H1 (cell line): ENCODE measurements at regions not wholly inside any gene's neighbourhood (a gene's known extent, or its start where the extent isn't known, plus 50 kb on each side); places are given as distances from the start of the nearest gene placed in this dataset.

Experiments
- BRCA1 ChIP-seq: IDR thresholded peaks from 2 replicates; pipeline ENCODE4 v1.6.1; 2012; ENCODE audit warnings: low read depth, low read length, improper control_type of control experiment
- CBX8 ChIP-seq: fragments of 300-800, 300-1000 bp; sonication (generic); IDR thresholded peaks from 2 replicates; pipeline ENCODE4 v1.7.1; 2016; ENCODE audit warnings: low read depth, low read length, borderline replicate concordance
- CHD1 ChIP-seq: IDR thresholded peaks from 2 replicates; pipeline ENCODE4 v1.6.1; 2012; ENCODE audit warnings: low read depth, low read length, improper control_type of control experiment
- POLR2AphosphoS5 ChIP-seq: IDR thresholded peaks from 2 replicates; pipeline ENCODE4 v1.6.1; 2011; ENCODE audit warnings: low read depth, low read length
- TEAD4 ChIP-seq: IDR thresholded peaks from 2 replicates; pipeline ENCODE4 v1.6.1; 2012; ENCODE audit warnings: low read depth, low read length, inconsistent platforms, mixed read lengths
- ZNF274 ChIP-seq: IDR thresholded peaks from 2 replicates; pipeline ENCODE4 v1.7.0; 2012; ENCODE audit warnings: low read length, borderline replicate concordance; ENCODE audit errors: extremely low read depth
- TF ChIP-seq, protein P1 (sequence below): fragments of 300-600 bp; sonication (generic); IDR thresholded peaks from 2 replicates; pipeline ENCODE4 v1.7.1; 2012; ENCODE audit warnings: low read length, moderate library complexity, mild to moderate bottlenecking, inconsistent platforms; ENCODE audit not compliant: insufficient replicate concordance
- TF ChIP-seq, protein P2 (sequence below), 3 experiments: IDR thresholded peaks; 1 replicate in 2 of 3; 2 replicates in 1 of 3; pipeline versions ENCODE4 v1.5.1 to v1.6.1; 2011; ENCODE audit warnings: low read length in 3 of 3, mild to moderate bottlenecking in 3 of 3, inconsistent platforms in 2 of 3, low read depth in 1 of 3, moderate library complexity in 1 of 3; ENCODE audit not compliant: insufficient read depth in 1 of 3; ENCODE audit errors: control extremely low read depth in 1 of 3

DNA sequence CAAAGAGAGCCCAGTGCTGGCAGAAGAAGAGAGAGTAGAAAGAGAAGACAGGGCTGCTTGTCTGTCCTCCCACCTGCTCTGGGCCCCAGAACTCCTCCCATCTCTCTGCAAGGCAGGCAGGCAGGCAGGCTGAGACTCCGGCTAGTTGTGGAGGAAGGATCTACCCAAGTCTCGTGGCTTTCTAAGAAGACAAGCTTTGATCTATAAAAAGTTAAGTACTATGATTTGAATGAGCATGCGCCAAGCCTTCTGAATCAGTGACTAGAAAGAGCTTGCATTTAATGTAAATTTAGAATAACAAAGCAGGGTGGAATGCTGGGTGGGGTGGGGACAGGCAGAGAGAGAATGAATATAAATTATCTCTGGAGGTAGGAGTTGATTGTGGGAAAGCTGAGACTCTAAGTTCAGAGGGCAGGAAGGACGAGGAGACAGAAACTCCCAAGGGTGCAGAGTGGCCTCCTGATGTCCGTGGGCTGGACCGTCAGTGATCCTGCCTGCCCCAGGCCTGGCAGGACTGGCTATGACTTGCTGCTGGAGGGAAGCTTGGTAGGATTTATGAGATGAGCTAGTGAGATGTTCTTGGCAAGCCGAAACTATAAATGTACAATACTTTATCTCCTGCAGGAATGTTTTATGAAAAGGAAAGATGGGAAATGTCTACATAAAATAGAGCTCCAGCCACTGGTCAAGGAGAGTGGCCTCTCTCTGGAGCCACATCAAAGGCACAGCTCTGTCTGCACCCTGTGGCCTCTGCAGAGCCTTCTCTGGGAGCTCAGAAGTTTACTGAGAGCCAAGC is 447.5 kb downstream of the TNS1 start (continued):
- TF ChIP-seq, protein P1, sequence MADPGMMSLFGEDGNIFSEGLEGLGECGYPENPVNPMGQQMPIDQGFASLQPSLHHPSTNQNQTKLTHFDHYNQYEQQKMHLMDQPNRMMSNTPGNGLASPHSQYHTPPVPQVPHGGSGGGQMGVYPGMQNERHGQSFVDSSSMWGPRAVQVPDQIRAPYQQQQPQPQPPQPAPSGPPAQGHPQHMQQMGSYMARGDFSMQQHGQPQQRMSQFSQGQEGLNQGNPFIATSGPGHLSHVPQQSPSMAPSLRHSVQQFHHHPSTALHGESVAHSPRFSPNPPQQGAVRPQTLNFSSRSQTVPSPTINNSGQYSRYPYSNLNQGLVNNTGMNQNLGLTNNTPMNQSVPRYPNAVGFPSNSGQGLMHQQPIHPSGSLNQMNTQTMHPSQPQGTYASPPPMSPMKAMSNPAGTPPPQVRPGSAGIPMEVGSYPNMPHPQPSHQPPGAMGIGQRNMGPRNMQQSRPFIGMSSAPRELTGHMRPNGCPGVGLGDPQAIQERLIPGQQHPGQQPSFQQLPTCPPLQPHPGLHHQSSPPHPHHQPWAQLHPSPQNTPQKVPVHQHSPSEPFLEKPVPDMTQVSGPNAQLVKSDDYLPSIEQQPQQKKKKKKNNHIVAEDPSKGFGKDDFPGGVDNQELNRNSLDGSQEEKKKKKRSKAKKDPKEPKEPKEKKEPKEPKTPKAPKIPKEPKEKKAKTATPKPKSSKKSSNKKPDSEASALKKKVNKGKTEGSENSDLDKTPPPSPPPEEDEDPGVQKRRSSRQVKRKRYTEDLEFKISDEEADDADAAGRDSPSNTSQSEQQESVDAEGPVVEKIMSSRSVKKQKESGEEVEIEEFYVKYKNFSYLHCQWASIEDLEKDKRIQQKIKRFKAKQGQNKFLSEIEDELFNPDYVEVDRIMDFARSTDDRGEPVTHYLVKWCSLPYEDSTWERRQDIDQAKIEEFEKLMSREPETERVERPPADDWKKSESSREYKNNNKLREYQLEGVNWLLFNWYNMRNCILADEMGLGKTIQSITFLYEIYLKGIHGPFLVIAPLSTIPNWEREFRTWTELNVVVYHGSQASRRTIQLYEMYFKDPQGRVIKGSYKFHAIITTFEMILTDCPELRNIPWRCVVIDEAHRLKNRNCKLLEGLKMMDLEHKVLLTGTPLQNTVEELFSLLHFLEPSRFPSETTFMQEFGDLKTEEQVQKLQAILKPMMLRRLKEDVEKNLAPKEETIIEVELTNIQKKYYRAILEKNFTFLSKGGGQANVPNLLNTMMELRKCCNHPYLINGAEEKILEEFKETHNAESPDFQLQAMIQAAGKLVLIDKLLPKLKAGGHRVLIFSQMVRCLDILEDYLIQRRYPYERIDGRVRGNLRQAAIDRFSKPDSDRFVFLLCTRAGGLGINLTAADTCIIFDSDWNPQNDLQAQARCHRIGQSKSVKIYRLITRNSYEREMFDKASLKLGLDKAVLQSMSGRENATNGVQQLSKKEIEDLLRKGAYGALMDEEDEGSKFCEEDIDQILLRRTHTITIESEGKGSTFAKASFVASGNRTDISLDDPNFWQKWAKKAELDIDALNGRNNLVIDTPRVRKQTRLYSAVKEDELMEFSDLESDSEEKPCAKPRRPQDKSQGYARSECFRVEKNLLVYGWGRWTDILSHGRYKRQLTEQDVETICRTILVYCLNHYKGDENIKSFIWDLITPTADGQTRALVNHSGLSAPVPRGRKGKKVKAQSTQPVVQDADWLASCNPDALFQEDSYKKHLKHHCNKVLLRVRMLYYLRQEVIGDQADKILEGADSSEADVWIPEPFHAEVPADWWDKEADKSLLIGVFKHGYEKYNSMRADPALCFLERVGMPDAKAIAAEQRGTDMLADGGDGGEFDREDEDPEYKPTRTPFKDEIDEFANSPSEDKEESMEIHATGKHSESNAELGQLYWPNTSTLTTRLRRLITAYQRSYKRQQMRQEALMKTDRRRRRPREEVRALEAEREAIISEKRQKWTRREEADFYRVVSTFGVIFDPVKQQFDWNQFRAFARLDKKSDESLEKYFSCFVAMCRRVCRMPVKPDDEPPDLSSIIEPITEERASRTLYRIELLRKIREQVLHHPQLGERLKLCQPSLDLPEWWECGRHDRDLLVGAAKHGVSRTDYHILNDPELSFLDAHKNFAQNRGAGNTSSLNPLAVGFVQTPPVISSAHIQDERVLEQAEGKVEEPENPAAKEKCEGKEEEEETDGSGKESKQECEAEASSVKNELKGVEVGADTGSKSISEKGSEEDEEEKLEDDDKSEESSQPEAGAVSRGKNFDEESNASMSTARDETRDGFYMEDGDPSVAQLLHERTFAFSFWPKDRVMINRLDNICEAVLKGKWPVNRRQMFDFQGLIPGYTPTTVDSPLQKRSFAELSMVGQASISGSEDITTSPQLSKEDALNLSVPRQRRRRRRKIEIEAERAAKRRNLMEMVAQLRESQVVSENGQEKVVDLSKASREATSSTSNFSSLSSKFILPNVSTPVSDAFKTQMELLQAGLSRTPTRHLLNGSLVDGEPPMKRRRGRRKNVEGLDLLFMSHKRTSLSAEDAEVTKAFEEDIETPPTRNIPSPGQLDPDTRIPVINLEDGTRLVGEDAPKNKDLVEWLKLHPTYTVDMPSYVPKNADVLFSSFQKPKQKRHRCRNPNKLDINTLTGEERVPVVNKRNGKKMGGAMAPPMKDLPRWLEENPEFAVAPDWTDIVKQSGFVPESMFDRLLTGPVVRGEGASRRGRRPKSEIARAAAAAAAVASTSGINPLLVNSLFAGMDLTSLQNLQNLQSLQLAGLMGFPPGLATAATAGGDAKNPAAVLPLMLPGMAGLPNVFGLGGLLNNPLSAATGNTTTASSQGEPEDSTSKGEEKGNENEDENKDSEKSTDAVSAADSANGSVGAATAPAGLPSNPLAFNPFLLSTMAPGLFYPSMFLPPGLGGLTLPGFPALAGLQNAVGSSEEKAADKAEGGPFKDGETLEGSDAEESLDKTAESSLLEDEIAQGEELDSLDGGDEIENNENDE = no peak
- TF ChIP-seq TEAD4 (no peak), POLR2AphosphoS5 (no peak), ZNF274 (no peak), BRCA1 (no peak), CHD1 (no peak), CBX8 (no peak)
- TF ChIP-seq, protein P2, sequence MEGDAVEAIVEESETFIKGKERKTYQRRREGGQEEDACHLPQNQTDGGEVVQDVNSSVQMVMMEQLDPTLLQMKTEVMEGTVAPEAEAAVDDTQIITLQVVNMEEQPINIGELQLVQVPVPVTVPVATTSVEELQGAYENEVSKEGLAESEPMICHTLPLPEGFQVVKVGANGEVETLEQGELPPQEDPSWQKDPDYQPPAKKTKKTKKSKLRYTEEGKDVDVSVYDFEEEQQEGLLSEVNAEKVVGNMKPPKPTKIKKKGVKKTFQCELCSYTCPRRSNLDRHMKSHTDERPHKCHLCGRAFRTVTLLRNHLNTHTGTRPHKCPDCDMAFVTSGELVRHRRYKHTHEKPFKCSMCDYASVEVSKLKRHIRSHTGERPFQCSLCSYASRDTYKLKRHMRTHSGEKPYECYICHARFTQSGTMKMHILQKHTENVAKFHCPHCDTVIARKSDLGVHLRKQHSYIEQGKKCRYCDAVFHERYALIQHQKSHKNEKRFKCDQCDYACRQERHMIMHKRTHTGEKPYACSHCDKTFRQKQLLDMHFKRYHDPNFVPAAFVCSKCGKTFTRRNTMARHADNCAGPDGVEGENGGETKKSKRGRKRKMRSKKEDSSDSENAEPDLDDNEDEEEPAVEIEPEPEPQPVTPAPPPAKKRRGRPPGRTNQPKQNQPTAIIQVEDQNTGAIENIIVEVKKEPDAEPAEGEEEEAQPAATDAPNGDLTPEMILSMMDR (IDR thresholded peaks at IDR 0.05; ENCODE audit: control extremely low read depth in 1 of 3, insufficient read depth in 1 of 3, low read depth in 1 of 3, low read length in 3 of 3) = no peak
